Brain microvascular endothelial cell (primary cell): ENCODE measurements at regions not wholly inside any gene's neighbourhood (a gene's known extent, or its start where the extent isn't known, plus 50 kb on each side); places are given as distances from the start of the nearest gene placed in this dataset.

ENCODE experiments used
- DNase-seq: peaks from one replicate; pipeline ENCODE4 v3.0.0-alpha.2; 2020
- H3K27ac ChIP-seq: fragments of 250-450 bp; sonication (Bioruptor Pico); 2 replicates; pipeline ENCODE4 v1.5.1; 2020; ENCODE audit warnings: mild to moderate bottlenecking, moderate library complexity
- H3K27me3 ChIP-seq: fragments of 250-450 bp; sonication (Bioruptor Pico); replicated peaks from 2 replicates; pipeline ENCODE4 v1.5.1; 2020; ENCODE audit warnings: mild to moderate bottlenecking
- H3K36me3 ChIP-seq: fragments of 250-450 bp; sonication (Bioruptor Pico); replicated peaks from 2 replicates; pipeline ENCODE4 v1.5.1; 2020; ENCODE audit warnings: mild to moderate bottlenecking
- H3K4me3 ChIP-seq: 2 replicates; pipeline ENCODE4 v1.5.1; 2011; ENCODE audit warnings: low read depth, mild to moderate bottlenecking, control low read depth, low read length, moderate library complexity
- in situ Hi-C: cut with HindIII; loops from 2 replicates; pipeline ENCODE4 v1.10.0; 2017; ENCODE audit warnings: low sequenced_read_pairs, low pct_ligation_motif_present
- TF ChIP-seq, protein P1 (sequence below): IDR thresholded peaks from 2 replicates; pipeline ENCODE4 v1.5.1; 2011; ENCODE audit warnings: low read depth, mild to moderate bottlenecking, moderate library complexity, low read length, control low read depth, inconsistent platforms; ENCODE audit errors: missing control alignments

- H3K27ac ChIP-seq, result no peak overlapping the region
- no peaks in the 10 kb centered on the region for H3K36me3 ChIP-seq
- no peaks in the 10 kb centered on the region for H3K27me3 ChIP-seq
- no peak for DNase-seq
- TF ChIP-seq, protein P1, sequence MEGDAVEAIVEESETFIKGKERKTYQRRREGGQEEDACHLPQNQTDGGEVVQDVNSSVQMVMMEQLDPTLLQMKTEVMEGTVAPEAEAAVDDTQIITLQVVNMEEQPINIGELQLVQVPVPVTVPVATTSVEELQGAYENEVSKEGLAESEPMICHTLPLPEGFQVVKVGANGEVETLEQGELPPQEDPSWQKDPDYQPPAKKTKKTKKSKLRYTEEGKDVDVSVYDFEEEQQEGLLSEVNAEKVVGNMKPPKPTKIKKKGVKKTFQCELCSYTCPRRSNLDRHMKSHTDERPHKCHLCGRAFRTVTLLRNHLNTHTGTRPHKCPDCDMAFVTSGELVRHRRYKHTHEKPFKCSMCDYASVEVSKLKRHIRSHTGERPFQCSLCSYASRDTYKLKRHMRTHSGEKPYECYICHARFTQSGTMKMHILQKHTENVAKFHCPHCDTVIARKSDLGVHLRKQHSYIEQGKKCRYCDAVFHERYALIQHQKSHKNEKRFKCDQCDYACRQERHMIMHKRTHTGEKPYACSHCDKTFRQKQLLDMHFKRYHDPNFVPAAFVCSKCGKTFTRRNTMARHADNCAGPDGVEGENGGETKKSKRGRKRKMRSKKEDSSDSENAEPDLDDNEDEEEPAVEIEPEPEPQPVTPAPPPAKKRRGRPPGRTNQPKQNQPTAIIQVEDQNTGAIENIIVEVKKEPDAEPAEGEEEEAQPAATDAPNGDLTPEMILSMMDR, result no peak
- no peak overlapping the region for H3K4me3 ChIP-seq
- in situ Hi-C loops, result no loop called here
These were observed 100.1 kb upstream of the UXS1 start for GRCh38 chr2:106294182-106294581.

GRCh38 chr2:106293271-106293783, 99.2 kb upstream of the UXS1 start:
- in situ Hi-C loops, result no loop called here
- Histone ChIP-seq H3K4me3 (no peak overlapping the region), H3K36me3 (no peaks in the 10 kb centered on the region), H3K27ac (no peak overlapping the region), H3K27me3 (no peaks in the 10 kb centered on the region)
- TF ChIP-seq, protein P1, result no peak
- no peak for DNase-seq

GRCh38 chr2:106292627-106293026, 98.5 kb upstream of the UXS1 start:
- in situ Hi-C loops, result no loop called here
- Histone ChIP-seq H3K4me3 (no peak overlapping the region), H3K27ac (no peak overlapping the region), H3K27me3 (no peaks in the 10 kb centered on the region), H3K36me3 (no peaks in the 10 kb centered on the region)
- DNase-seq, result no peak
- TF ChIP-seq, protein P1, result no peak

- TF ChIP-seq, protein P1, result no peak
- Histone ChIP-seq H3K4me3 (no peak overlapping the region), H3K36me3 (no peaks in the 10 kb centered on the region), H3K27me3 (no peaks in the 10 kb centered on the region), H3K27ac (no peak overlapping the region)
- in situ Hi-C loops, result no loop called here
- no peak for DNase-seq
These were observed 94.8 kb upstream of the UXS1 start for GRCh38 chr2:106288873-106289272.

DNA sequence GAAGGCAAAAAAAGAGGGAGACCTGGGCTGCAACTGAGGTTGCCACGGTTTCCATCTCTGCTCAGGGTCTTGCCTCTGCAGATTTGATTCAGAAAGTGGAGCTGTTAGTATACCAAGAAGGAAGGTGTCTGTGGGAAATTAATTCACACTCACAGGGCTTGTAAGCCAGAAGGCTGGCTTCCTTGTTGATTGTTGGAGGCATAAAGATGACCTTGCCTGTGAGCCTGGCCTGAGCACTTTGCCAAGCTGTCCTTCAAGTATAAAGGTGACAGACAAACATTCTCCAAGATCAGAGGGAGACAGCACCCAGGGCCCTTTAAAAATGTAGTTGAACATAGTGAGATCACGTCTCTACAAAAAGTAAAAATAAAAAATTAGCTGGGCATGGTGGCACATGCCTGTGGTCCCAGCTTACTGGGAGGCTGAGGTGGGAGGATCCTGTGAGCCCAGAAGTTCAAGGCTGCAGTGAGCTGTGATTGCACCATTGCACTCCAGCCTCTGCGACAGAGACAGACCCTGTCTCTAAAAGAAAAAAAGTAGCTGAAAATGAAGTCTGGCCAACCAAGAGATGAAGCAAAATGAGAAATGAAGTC, 91.2 kb upstream of the UXS1 start:
- Histone ChIP-seq H3K27ac (no peak overlapping the region), H3K36me3 (no peaks in the 10 kb centered on the region), H3K27me3 (no peaks in the 10 kb centered on the region), H3K4me3 (no peak overlapping the region)
- in situ Hi-C loops, result no loop called here
- no peak for DNase-seq
- TF ChIP-seq, protein P1, result no peak

- DNase-seq, result no peak
- Histone ChIP-seq H3K36me3 (no peaks in the 10 kb centered on the region), H3K27ac (no peak overlapping the region), H3K4me3 (no peak overlapping the region), H3K27me3 (no peaks in the 10 kb centered on the region)
- TF ChIP-seq, protein P1, result no peak
- in situ Hi-C loops, result no loop called here
These were observed 90.6 kb upstream of the UXS1 start for GRCh38 chr2:106284691-106285202.
